Omental fat pad (tissue), 3 donors: ENCODE measurements at regions not wholly inside any gene's neighbourhood (a gene's known extent, or its start where the extent isn't known, plus 50 kb on each side); places are given as distances from the start of the nearest gene placed in this dataset.

Source experiments
- ATAC-seq: fragments of 150-250 bp; one replicate; pipeline ENCODE4 v1.9.1; 2016; ENCODE audit warnings: mild to moderate bottlenecking, moderate library complexity; ENCODE audit not compliant: low FRiP score
- DNase-seq: peaks from one replicate; pipeline ENCODE4 v3.0.0-alpha.2; 2019; ENCODE audit warnings: low spot score
- TF ChIP-seq, protein P1 (sequence below), 3 donors: fragments of 450-650 bp; IDR thresholded peaks; one replicate each; pipeline ENCODE4 v1.5.1; 2016 to 2017; ENCODE audit warnings: antibody characterized with exemption in 3 of 3, mild to moderate bottlenecking in 3 of 3, moderate library complexity in 2 of 3

DNA sequence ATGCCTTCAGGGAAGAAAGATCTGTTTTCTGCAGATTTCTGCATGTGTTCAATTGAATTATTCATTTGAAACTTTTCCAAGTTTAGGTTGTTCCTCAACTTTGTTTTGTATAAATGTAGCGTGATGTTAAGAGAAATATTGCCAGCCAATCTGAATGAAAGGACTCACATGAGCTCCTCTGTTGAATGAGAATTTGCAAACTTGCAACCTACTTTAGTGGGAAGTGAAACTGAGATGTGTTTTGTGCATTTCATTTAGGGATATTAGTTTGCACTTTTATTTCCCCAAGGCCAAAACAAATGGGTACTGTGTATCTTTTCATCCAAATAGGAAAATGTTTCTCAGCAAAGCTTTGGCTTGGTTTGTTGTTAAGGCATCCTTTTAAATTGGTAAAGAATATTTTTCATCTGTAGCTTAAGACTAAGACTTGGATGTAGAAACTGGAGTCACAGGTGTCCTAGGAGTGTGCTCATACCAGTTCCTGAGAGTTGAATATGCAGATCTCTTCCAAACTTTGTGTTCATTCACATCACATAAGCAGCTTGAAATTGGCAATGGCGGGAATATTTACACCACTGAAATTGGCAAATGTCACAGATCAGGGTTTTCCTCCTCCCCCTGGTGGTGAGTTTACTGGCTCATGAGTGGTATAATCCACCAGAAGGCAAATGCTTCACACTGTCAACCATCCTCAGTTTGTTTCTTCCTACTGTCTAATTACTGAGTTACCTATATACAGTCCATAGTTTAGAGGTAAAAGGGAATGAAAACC lies 193.6 kb upstream of the BANK1 start:
- no peak for ATAC-seq
- TF ChIP-seq, protein P1, sequence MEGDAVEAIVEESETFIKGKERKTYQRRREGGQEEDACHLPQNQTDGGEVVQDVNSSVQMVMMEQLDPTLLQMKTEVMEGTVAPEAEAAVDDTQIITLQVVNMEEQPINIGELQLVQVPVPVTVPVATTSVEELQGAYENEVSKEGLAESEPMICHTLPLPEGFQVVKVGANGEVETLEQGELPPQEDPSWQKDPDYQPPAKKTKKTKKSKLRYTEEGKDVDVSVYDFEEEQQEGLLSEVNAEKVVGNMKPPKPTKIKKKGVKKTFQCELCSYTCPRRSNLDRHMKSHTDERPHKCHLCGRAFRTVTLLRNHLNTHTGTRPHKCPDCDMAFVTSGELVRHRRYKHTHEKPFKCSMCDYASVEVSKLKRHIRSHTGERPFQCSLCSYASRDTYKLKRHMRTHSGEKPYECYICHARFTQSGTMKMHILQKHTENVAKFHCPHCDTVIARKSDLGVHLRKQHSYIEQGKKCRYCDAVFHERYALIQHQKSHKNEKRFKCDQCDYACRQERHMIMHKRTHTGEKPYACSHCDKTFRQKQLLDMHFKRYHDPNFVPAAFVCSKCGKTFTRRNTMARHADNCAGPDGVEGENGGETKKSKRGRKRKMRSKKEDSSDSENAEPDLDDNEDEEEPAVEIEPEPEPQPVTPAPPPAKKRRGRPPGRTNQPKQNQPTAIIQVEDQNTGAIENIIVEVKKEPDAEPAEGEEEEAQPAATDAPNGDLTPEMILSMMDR (IDR thresholded peaks at IDR 0.05), result no peak
- DNase-seq, result no peak

DNA sequence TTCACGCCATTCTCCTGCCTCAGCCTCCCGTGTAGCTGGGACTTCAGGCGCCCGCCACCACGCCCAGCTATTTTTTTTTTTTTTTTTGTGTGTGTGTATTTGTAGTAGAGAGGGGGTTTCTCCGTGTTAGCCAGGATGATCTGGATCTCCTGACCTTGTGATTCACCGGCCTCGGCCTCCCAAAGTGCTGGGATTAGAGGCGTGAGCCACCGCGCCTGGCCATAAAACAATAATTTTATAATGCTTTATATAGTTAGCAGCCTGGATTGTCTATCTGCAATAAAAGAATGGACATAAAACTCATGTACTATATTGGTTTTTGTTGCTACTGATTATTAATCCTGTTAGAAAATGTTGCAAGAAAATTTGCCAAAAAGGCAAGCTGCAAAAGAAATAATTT lies 195.9 kb upstream of the BANK1 start:
- no peak for DNase-seq
- no peak for ATAC-seq
- TF ChIP-seq, protein P1 (IDR thresholded peaks at IDR 0.05), result no peak

DNA sequence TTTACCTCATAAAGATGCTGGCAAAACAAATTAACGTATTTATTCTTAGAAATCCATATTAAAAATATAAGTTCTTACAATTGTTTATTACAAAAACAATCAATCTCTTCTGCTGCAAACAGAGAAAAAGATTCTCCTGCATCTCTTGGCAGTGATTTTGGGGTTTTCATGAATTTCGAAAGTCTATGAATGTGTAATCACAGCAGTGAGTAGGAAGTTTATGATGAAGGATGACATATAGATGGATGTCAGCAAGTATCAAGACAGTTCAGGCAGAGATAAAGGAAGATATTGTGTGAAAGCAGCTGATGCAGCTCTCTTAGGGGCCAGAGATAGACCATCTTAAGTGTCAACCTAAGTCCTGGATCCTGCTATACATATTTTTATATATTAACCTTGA lies 196.9 kb upstream of the BANK1 start:
- DNase-seq (no peak), ATAC-seq (no peak)
- TF ChIP-seq, protein P1 (IDR thresholded peaks at IDR 0.05), result no peak

DNA sequence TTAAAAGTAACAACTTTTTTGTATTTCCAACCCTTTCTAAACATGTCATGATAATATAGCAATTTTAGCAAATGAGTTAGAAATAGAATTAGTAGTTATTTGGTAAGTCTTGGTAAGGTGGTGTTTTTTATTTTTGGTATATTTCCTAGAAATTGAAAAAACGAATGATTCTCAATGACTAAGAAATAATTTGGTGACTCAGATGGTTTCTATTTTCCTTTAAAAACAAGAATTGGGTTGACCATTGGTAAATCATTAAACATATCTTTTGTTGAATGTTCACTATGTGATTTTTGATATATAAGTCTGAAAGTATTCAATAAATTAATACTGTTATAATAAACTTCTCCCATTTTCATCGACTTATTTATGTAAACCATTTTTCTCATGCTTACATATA lies 206.2 kb upstream of the BANK1 start:
- no peak for DNase-seq
- no peak for ATAC-seq
- TF ChIP-seq, protein P1 (IDR thresholded peaks at IDR 0.05), result no peak

DNA sequence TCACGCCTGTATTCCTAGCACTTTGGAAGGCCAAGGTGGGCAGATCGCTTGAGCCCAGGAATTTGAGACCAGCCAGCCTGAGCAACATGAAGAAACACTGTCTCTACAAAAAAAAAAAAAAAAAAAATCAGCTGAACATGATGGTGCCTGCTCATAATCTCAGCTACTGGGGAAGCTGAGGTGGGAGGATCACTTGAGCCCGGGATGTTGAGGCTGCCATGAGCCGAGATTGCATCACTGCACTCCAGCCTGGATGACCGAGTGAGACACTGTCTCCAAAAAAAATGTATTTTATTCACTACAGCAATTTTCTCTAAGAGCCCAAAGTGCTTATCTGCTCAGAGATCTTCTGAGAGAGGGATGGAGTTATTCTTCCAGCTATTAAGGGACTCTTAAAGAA lies 215.8 kb upstream of the PPP3CA start:
- ATAC-seq, result no peak
- TF ChIP-seq, protein P1 (IDR thresholded peaks at IDR 0.05), result no peak
- DNase-seq, result no peak

DNA sequence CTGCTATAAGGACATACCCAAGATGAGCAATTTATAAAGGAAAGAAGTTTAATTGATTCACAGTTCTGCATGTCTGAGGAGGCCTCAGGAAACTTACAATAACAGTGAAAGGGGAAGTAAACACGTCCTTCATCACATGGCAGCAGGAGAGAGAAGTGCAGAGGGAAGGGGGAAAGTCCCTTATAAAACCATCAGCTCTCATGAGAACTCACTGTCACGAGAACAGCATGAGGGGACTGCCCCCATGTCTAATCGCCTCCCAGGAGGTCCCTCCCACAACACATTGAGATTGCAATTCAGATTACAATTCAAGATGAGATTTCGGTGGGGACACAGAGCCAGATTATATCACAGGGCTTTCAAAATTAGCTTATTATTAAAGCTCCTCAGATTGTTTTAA lies 209.5 kb upstream of the PPP3CA start:
- TF ChIP-seq, protein P1 (IDR thresholded peaks at IDR 0.05), result no peak
- no peak for ATAC-seq

DNA sequence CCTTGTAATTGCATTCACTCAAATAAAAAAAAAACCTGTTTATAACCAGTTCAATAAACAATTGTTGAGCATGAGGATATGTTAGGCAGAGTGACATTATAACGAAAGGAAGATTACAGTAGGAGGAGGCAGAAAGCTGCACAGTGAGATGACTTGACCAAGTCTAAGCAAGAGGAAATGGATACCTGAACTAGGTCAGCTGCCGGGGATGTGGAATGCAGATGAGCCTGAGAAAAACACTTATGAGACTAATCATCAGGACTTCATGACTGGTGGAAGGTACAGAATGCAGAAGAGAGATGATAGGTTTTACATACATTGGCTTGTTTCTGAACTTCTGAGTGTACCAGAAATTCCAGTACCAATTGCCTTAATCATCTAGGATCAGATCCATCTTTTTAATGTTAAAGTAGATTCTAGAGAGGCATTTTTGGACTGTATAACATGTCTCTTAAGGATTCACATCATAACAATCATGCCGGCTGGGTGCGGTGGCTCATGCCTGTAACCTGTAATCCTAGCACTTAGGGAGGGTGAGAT lies 208.1 kb upstream of the PPP3CA start:
- DNase-seq, result no peak
- ATAC-seq, result no peak
- TF ChIP-seq, protein P1 (IDR thresholded peaks at IDR 0.05), result no peak

More for the DNA sequence above, 209.5 kb upstream of the PPP3CA start:
- DNase-seq, result no peak
